Gastrocnemius medialis (tissue), 4 donors: ENCODE measurements at regions not wholly inside any gene's neighbourhood (a gene's known extent, or its start where the extent isn't known, plus 50 kb on each side); places are given as distances from the start of the nearest gene placed in this dataset.

Source experiments
- POLR2A ChIP-seq, 2 donors: fragments of 450-650 bp; IDR thresholded peaks; one replicate each; pipeline ENCODE4 v1.6.1; 2017; ENCODE audit warnings: antibody characterized with exemption in 2 of 2, mild to moderate bottlenecking in 2 of 2, moderate library complexity in 2 of 2
- TF ChIP-seq, protein P1 (sequence below), 5 experiments: fragments of 450-650 bp in 3 of 5; fragments of 200-600 bp in 2 of 5; sonication (generic) in 2 of 5; IDR thresholded peaks in 4 of 5; conservative IDR thresholded peaks in 1 of 5; 1 replicate in 4 of 5; 2 replicates in 1 of 5; pipeline ENCODE4 v1.5.1; 2016 to 2019; ENCODE audit warnings: antibody characterized with exemption in 5 of 5, mild to moderate bottlenecking in 3 of 5, moderate library complexity in 3 of 5

DNA sequence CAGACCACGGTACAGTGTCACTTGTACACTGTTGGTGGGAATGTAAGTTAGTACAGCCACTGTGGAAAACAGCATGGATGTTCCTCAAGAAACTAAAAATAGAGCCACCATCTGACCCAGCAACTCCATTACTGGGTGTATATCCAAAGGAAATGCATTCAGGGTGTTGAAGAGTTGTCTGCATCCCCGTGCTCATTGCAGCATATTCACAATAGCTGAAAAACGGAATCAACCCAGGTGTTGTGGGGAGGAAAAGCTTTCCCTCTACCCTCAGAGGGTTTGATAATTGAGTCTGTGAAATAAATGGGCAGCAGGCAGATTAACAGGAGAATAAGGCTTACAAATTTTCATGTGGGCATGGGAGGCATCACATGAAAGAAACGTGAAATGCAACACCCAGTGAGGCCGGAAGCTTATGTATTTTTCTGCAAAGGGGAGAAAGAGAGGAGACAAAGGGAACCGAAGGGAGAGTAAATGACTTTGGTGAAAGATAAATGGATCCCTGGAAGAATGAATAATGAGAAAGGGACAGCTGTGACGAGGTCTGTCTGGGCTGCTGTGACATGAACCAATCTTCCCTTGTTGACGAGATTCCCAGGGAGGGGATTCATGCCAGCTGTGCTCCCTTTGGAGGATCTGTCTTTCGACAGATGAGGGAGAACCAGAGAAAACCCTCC, 106.2 kb downstream of the KCNJ12 start:
- TF ChIP-seq, protein P1, sequence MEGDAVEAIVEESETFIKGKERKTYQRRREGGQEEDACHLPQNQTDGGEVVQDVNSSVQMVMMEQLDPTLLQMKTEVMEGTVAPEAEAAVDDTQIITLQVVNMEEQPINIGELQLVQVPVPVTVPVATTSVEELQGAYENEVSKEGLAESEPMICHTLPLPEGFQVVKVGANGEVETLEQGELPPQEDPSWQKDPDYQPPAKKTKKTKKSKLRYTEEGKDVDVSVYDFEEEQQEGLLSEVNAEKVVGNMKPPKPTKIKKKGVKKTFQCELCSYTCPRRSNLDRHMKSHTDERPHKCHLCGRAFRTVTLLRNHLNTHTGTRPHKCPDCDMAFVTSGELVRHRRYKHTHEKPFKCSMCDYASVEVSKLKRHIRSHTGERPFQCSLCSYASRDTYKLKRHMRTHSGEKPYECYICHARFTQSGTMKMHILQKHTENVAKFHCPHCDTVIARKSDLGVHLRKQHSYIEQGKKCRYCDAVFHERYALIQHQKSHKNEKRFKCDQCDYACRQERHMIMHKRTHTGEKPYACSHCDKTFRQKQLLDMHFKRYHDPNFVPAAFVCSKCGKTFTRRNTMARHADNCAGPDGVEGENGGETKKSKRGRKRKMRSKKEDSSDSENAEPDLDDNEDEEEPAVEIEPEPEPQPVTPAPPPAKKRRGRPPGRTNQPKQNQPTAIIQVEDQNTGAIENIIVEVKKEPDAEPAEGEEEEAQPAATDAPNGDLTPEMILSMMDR (IDR thresholded peaks at IDR 0.05 in 4 of 5, conservative IDR thresholded peaks at IDR 0.05 in 1 of 5), result no peak
- TF ChIP-seq POLR2A (IDR thresholded peaks at IDR 0.05), result no peak
